PFSK-1 (cell line): ENCODE measurements at regions not wholly inside any gene's neighbourhood (a gene's known extent, or its start where the extent isn't known, plus 50 kb on each side); places are given as distances from the start of the nearest gene placed in this dataset.

Experiments
- FOXP2 ChIP-seq: optimal IDR thresholded peaks from 2 replicates; pipeline ENCODE3; 2011; ENCODE audit warnings: borderline replicate concordance, control low read depth, inconsistent platforms; ENCODE audit not compliant: insufficient read depth; ENCODE audit errors: extremely low read length, extremely low read depth
- POLR2AphosphoS5 ChIP-seq: IDR thresholded peaks from 2 replicates; pipeline ENCODE4 v1.6.1; 2012; ENCODE audit warnings: low read depth, mild to moderate bottlenecking, control low read depth, low read length, moderate library complexity
- REST ChIP-seq, 2 experiments: IDR thresholded peaks; 2 replicates each; pipeline versions ENCODE4 v1.6.1 to v1.8.0; 2011 to 2012; ENCODE audit warnings: low read depth in 2 of 2, low read length in 2 of 2, control low read depth in 1 of 2, inconsistent platforms in 1 of 2, mild to moderate bottlenecking in 1 of 2, moderate library complexity in 1 of 2; ENCODE audit not compliant: insufficient read depth in 1 of 2
- SIN3A ChIP-seq: IDR thresholded peaks from 2 replicates; pipeline ENCODE4 v1.6.1; 2012; ENCODE audit warnings: mild to moderate bottlenecking, low read length, moderate library complexity, borderline replicate concordance; ENCODE audit not compliant: insufficient read depth
- TAF1 ChIP-seq: IDR thresholded peaks from 2 replicates; pipeline ENCODE4 v1.6.1; 2012; ENCODE audit warnings: low read length, control low read depth, borderline replicate concordance; ENCODE audit not compliant: insufficient read depth

- TF ChIP-seq POLR2AphosphoS5 (no peak), REST (IDR thresholded peaks at IDR 0.05; ENCODE audit: insufficient read depth in 1 of 2, low read depth in 2 of 2, low read length in 2 of 2) (no peak), SIN3A (no peak), TAF1 (no peak), FOXP2 (no peak)
These were observed 1741.8 kb upstream of the CDH9 start for GRCh38 chr5:28780083-28780692.
